ENCODE measurements at regions not wholly inside any gene's neighbourhood (a gene's known extent, or its start where the extent isn't known, plus 50 kb on each side); places are given as distances from the start of the nearest gene placed in this dataset.
"Not testable (repeated sequence)": the region's sequence is repeated elsewhere in the genome, so short reads cannot be mapped to it uniquely, and the experiment has no call there.

- no peak for TF ChIP-seq CTCF (conservative IDR thresholded peaks at IDR 0.05; ENCODE audit: low read depth in 2 of 2)
- no peak for TF ChIP-seq ZNF331 (CRISPR knock-in tag; IDR thresholded peaks at IDR 0.05; ENCODE audit: low read depth)
- no peak for TF ChIP-seq JUNB (IDR thresholded peaks at IDR 0.05; ENCODE audit: unreplicated experiment)
- TF ChIP-seq EZH2phosphoT487 (IDR thresholded peaks at IDR 0.05; ENCODE audit: unreplicated experiment), result no peak
- TF ChIP-seq STAT1 (IDR thresholded peaks at IDR 0.05; ENCODE audit: unreplicated experiment), result no peak
- no peak for TF ChIP-seq POLR2AphosphoS5 (IDR thresholded peaks at IDR 0.05; ENCODE audit: low read depth)
- no peak for TF ChIP-seq REST (IDR thresholded peaks at IDR 0.05; ENCODE audit: unreplicated experiment)
- no peak for TF ChIP-seq CREB1 (CRISPR knock-in tag; IDR thresholded peaks at IDR 0.05; ENCODE audit: low read depth)
Observed at GRCh38 chr6:15739353-15739752, 76.5 kb upstream of the DTNBP1 start (continued).

DNA sequence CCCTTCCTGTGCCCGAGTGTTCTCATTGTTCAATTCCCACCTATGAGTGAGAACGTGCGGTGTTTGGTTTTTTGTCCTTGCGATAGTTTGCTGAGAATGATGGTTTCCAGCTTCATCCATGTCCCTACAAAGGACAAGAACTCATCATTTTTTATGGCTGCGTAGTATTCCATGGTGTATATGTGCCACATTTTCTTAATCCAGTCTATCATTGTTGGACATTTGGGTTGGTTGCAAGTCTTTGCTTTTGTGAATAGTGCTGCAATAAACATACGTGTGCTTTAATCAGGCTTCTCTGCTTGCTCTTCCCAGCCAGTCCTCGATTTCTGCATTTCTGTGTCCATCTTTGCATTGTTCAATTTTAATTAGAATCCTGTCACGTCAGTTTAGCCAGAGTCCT lies 75.4 kb upstream of the DTNBP1 start:
- H3K79me2 ChIP-seq (replicated peaks; ENCODE audit: insufficient read depth); H4K20me1 ChIP-seq (replicated peaks; ENCODE audit: insufficient read depth); H3K36me3 ChIP-seq (ENCODE audit: insufficient read depth); H3K9me3 Mint-ChIP-seq; H3K4me2 ChIP-seq; ATAC-seq; H3K4me1 ChIP-seq (ENCODE audit: insufficient read depth); H3K27me3 Mint-ChIP-seq (ENCODE audit: insufficient read depth, low read depth, poor library complexity); H3K36me3 Mint-ChIP-seq (ENCODE audit: low read depth); H3K4me3 Mint-ChIP-seq; H3F3A ChIP-seq (replicated peaks; ENCODE audit: low read depth); H3K27ac Mint-ChIP-seq; H3K4me3 ChIP-seq; H3K27me3 ChIP-seq (ENCODE audit: insufficient read depth); H3K27ac ChIP-seq (ENCODE audit: low read depth); DNase-seq (ENCODE audit: low spot score); H2AFZ ChIP-seq; H3K9me2 ChIP-seq (ENCODE audit: insufficient read depth): not testable (repeated sequence)
- H3K4me1 Mint-ChIP-seq, result peaks cover 19% of the 10 kb centered on the region; the same call in 2 of the 3 replicates

DNA sequence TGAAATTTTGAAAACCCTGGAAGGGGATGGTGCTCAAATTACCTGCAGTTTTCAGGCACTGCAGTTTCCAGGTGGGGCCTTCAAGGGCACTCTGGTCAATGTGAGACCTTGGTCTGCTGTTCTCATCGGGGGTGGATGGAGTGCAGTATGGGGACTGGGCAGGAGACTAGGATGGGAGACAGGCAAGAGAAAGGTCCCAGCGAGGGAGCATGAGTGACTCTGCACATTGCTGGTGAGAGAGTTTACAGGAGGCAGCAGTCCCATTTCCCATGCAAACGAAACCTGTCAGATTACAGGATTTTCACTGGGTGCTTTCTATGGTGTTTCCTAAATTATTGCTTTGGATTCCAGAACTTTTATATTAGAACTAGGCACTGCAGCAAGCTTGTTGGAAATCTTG lies 73.5 kb upstream of the DTNBP1 start:
- Histone ChIP-seq H3K79me2 (replicated peaks; ENCODE audit: insufficient read depth) (no peaks in the 10 kb centered on the region), H2AFZ (peak overlapping the region; percentile 89), H3K27me3 (ENCODE audit: insufficient read depth) (no peaks in the 10 kb centered on the region), H3F3A (replicated peaks; ENCODE audit: low read depth) (no peaks in the 10 kb centered on the region), H3K4me1 (ENCODE audit: insufficient read depth) (no peaks in the 10 kb centered on the region), H3K36me3 (ENCODE audit: insufficient read depth) (no peaks in the 10 kb centered on the region), H3K4me2 (no peak overlapping the region), H4K20me1 (replicated peaks; ENCODE audit: insufficient read depth) (no peaks in the 10 kb centered on the region), H3K4me3 (no peak overlapping the region), H3K27ac (ENCODE audit: low read depth) (no peak overlapping the region), H3K9me2 (ENCODE audit: insufficient read depth) (no peaks in the 10 kb centered on the region)
- peaks cover 19% of the 10 kb centered on the region; the same call in 2 of the 3 replicates for H3K4me1 Mint-ChIP-seq
- peaks cover 3% of the 10 kb centered on the region for H3K27me3 Mint-ChIP-seq (ENCODE audit: insufficient read depth, low read depth, poor library complexity)
- peak overlapping the region; percentile 49 for H3K27ac Mint-ChIP-seq
- H3K36me3 Mint-ChIP-seq (ENCODE audit: low read depth), result no peaks in the 10 kb centered on the region
- H3K4me3 Mint-ChIP-seq, result no peak overlapping the region
- H3K9me3 Mint-ChIP-seq, result peaks cover 3% of the 10 kb centered on the region; the same call in 1 of the 3 replicates
- ATAC-seq (peak; percentile 29; the same call in 1 of the 3 replicates), DNase-seq (ENCODE audit: low spot score) (no peak)
- TF ChIP-seq ZNF462 (CRISPR knock-in tag; IDR thresholded peaks at IDR 0.05) (no peak), STAT1 (IDR thresholded peaks at IDR 0.05; ENCODE audit: unreplicated experiment) (no peak), ZNF331 (CRISPR knock-in tag; IDR thresholded peaks at IDR 0.05; ENCODE audit: low read depth) (no peak)
